Brain microvascular endothelial cell (primary cell): ENCODE measurements at regions not wholly inside any gene's neighbourhood (a gene's known extent, or its start where the extent isn't known, plus 50 kb on each side); places are given as distances from the start of the nearest gene placed in this dataset.
"Not testable (repeated sequence)": the region's sequence is repeated elsewhere in the genome, so short reads cannot be mapped to it uniquely, and the experiment has no call there.

ENCODE experiments used
- DNase-seq: peaks from one replicate; pipeline ENCODE4 v3.0.0-alpha.2; 2020
- H3K27ac ChIP-seq: fragments of 250-450 bp; sonication (Bioruptor Pico); 2 replicates; pipeline ENCODE4 v1.5.1; 2020; ENCODE audit warnings: mild to moderate bottlenecking, moderate library complexity
- H3K27me3 ChIP-seq: fragments of 250-450 bp; sonication (Bioruptor Pico); replicated peaks from 2 replicates; pipeline ENCODE4 v1.5.1; 2020; ENCODE audit warnings: mild to moderate bottlenecking
- H3K36me3 ChIP-seq: fragments of 250-450 bp; sonication (Bioruptor Pico); replicated peaks from 2 replicates; pipeline ENCODE4 v1.5.1; 2020; ENCODE audit warnings: mild to moderate bottlenecking
- H3K4me3 ChIP-seq: 2 replicates; pipeline ENCODE4 v1.5.1; 2011; ENCODE audit warnings: low read depth, mild to moderate bottlenecking, control low read depth, low read length, moderate library complexity
- in situ Hi-C: cut with HindIII; loops from 2 replicates; pipeline ENCODE4 v1.10.0; 2017; ENCODE audit warnings: low sequenced_read_pairs, low pct_ligation_motif_present
- TF ChIP-seq, protein P1 (sequence below): IDR thresholded peaks from 2 replicates; pipeline ENCODE4 v1.5.1; 2011; ENCODE audit warnings: low read depth, mild to moderate bottlenecking, moderate library complexity, low read length, control low read depth, inconsistent platforms; ENCODE audit errors: missing control alignments

DNA sequence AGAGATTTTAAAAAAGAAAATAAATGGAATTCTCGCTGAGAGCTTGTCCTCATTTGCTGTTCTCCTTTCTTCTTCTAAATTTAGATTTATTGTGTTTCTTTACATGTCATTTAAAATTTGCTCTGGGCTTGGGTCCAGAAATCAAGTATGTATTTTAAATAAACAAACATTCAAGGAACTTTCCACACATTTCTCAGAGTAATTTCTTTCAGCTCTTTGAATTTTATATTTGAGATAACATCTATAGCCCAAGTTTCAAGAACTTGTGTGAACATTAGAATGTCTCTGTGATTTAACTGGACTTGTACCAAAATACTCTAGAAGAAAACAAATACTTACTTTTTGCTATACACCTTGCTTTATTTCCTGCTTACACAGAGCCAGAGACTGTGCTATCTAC is 192.3 kb downstream of the TMEM200A start:
- no peak overlapping the region for H3K4me3 ChIP-seq
- H3K36me3 ChIP-seq = no peaks in the 10 kb centered on the region
- H3K27ac ChIP-seq = no peak overlapping the region
- no peak for DNase-seq
- in situ Hi-C loops = no loop called here
- no peaks in the 10 kb centered on the region for H3K27me3 ChIP-seq
- TF ChIP-seq, protein P1, sequence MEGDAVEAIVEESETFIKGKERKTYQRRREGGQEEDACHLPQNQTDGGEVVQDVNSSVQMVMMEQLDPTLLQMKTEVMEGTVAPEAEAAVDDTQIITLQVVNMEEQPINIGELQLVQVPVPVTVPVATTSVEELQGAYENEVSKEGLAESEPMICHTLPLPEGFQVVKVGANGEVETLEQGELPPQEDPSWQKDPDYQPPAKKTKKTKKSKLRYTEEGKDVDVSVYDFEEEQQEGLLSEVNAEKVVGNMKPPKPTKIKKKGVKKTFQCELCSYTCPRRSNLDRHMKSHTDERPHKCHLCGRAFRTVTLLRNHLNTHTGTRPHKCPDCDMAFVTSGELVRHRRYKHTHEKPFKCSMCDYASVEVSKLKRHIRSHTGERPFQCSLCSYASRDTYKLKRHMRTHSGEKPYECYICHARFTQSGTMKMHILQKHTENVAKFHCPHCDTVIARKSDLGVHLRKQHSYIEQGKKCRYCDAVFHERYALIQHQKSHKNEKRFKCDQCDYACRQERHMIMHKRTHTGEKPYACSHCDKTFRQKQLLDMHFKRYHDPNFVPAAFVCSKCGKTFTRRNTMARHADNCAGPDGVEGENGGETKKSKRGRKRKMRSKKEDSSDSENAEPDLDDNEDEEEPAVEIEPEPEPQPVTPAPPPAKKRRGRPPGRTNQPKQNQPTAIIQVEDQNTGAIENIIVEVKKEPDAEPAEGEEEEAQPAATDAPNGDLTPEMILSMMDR = no peak

GRCh38 chr6:130559166-130559565 is 193.3 kb downstream of the TMEM200A start:
- TF ChIP-seq, protein P1 = no peak
- Histone ChIP-seq H3K27ac (no peak overlapping the region), H3K27me3 (no peaks in the 10 kb centered on the region), H3K36me3 (no peaks in the 10 kb centered on the region), H3K4me3 (no peak overlapping the region)
- in situ Hi-C loops = no loop called here
- no peak for DNase-seq

DNA sequence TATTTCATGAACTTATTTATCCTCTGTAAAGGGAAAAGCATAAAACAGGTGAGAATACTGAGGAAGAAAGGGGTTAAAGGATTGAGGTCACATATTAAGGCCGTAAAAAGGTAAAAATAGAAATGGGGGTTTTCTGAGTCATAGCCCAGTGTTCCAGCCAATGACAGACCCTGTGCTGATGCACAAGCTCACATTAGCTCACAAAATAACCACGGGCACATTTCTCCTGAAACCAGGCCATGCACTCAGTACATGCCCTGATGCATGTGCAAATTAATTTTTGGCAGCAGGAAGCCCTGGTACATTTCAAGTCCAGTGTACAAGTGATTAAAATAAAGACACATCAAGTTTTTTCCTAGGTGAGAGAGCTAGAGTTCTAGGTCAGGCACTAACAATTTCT is 194.4 kb downstream of the TMEM200A start:
- TF ChIP-seq, protein P1 = no peak
- H3K27ac ChIP-seq = no peak overlapping the region
- peak; percentile 43 for DNase-seq
- no peaks in the 10 kb centered on the region for H3K36me3 ChIP-seq
- no peaks in the 10 kb centered on the region for H3K27me3 ChIP-seq
- no peak overlapping the region for H3K4me3 ChIP-seq
- in situ Hi-C loops = no loop called here

DNA sequence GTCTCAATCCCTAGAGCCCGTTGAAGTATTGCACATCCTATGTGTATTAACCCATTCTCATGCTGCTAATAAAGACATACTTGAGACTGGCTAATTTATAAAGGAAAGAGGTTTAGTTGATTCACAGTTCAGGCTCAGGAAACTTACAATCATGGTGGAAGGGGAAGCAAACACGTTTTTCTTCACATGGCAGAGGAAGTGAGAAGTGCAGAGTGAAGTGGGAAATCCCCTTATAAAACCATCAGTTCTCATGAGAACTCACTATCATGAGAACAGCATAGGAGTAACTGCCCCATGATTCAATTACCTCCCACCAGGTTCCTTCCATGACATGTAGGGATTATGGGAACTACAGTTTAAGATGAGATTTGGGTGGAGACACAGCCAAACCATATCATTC is 195.3 kb downstream of the TMEM200A start:
- in situ Hi-C loops, H3K36me3 ChIP-seq, H3K27ac ChIP-seq, DNase-seq, H3K27me3 ChIP-seq, H3K4me3 ChIP-seq: not testable (repeated sequence)

DNA sequence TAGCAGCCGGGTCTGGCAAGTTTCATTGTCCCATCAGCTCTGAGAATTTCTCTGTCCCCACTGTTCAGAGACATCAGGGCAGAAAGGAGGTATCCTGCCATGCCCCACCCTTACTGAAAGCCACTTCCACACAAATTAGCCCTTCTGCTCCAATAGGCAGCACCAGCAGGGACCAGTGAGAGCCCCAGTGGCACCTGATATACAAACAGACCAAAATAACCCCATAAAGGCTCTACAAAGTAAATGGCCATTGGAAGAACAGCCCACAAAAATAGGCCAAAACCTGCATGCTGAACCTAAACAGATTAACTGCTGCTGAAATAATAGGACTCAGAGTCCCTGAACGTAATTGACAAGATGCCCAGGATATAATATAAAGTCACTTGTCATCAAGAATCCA is 199.9 kb downstream of the TMEM200A start:
- no peak overlapping the region for H3K4me3 ChIP-seq
- H3K27ac ChIP-seq = no peak overlapping the region
- TF ChIP-seq, protein P1 = no peak
- in situ Hi-C loops = no loop called here
- no peak for DNase-seq
- no peaks in the 10 kb centered on the region for H3K36me3 ChIP-seq
- H3K27me3 ChIP-seq = no peaks in the 10 kb centered on the region

GRCh38 chr6:130574146-130574545 is 208.3 kb downstream of the TMEM200A start:
- Histone ChIP-seq H3K27me3 (no peaks in the 10 kb centered on the region), H3K27ac (no peak overlapping the region), H3K4me3 (no peak overlapping the region), H3K36me3 (no peaks in the 10 kb centered on the region)
- no peak for DNase-seq
- in situ Hi-C loops = no loop called here
- TF ChIP-seq, protein P1 = no peak
